Activated T-helper 17 cell treated with anti-CD3 and anti-CD28 coated beads, Interleukin-2, amount 50 U/mL, for 72 hours (primary cell): ENCODE measurements at regions not wholly inside any gene's neighbourhood (a gene's known extent, or its start where the extent isn't known, plus 50 kb on each side); places are given as distances from the start of the nearest gene placed in this dataset.

Experiments used
- ATAC-seq: fragments of 150-1000 bp; cut with Tn5 transposase; replicated peaks from 2 replicates; pipeline ENCODE4 v1.10.0; 2021; ENCODE audit warnings: mild to moderate bottlenecking, moderate library complexity
- H3K27ac Mint-ChIP-seq: one replicate; pipeline ENCODE4 v1.8.0; 2022; ENCODE audit warnings: mixed read lengths
- H3K27me3 Mint-ChIP-seq: one replicate; pipeline ENCODE4 v1.8.0; 2022; ENCODE audit warnings: mixed read lengths
- H3K36me3 Mint-ChIP-seq: one replicate; pipeline ENCODE4 v1.8.0; 2022; ENCODE audit warnings: low read depth, mild to moderate bottlenecking, mixed read lengths
- H3K4me1 Mint-ChIP-seq: one replicate; pipeline ENCODE4 v1.8.0; 2022; ENCODE audit warnings: mixed read lengths
- H3K4me3 Mint-ChIP-seq: one replicate; pipeline ENCODE4 v1.8.0; 2022; ENCODE audit warnings: mild to moderate bottlenecking, mixed read lengths
- H3K9me3 Mint-ChIP-seq: one replicate; pipeline ENCODE4 v1.8.0; 2022; ENCODE audit warnings: mixed read lengths

DNA sequence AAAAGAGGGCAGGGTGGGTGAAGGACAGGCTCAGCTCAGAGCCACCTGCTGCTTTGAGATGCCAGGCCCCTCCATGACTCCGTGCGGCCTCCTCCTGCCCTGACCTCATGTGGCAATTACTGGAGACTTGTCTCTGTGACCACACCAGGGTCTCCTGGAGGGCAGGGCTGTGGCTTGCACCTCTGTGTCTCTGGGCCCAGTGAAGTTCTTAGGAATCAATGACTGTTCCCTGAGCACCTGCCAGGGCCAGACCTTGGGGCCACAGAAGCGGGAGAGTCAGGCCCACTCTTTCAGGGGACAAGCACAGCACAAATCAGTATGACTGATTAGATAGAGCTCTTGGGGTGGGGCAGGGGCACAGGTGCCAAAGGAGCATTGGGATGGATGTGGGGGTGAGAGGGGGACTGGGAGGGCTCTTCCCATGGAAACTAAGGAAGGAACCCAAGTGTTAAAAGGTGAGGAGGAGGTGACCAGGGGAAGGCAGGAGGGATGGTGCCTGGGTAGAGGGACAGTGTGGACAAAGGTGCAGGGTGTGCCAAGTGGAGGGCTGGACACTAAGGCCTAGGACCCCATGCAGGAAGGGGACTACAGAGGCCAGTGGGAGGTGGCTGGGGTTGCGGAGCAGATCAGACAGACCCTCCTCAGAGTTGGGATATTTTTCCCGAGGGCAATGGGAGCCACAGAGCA lies 77.3 kb upstream of the SHISAL1 start:
- peaks cover 16% of the 10 kb centered on the region for H3K27me3 Mint-ChIP-seq
- H3K4me3 Mint-ChIP-seq, result no peak overlapping the region
- H3K27ac Mint-ChIP-seq, result no peak overlapping the region
- H3K9me3 Mint-ChIP-seq, result no peaks in the 10 kb centered on the region
- ATAC-seq, result no peak
- no peaks in the 10 kb centered on the region for H3K4me1 Mint-ChIP-seq
- H3K36me3 Mint-ChIP-seq, result no peaks in the 10 kb centered on the region

GRCh38 chr22:44389181-44389580 lies 76.4 kb upstream of the SHISAL1 start:
- no peak for ATAC-seq

GRCh38 chr22:44387486-44387885 lies 74.7 kb upstream of the SHISAL1 start:
- Mint-ChIP-seq H3K27ac (no peak overlapping the region), H3K36me3 (no peaks in the 10 kb centered on the region), H3K4me1 (no peaks in the 10 kb centered on the region), H3K9me3 (no peaks in the 10 kb centered on the region), H3K4me3 (no peak overlapping the region), H3K27me3 (peaks cover 19% of the 10 kb centered on the region)
- no peak for ATAC-seq

More at GRCh38 chr22:44389181-44389580, 76.4 kb upstream of the SHISAL1 start:
- H3K27me3 Mint-ChIP-seq, result peaks cover 16% of the 10 kb centered on the region
- H3K4me1 Mint-ChIP-seq, result no peaks in the 10 kb centered on the region
- H3K4me3 Mint-ChIP-seq, result no peak overlapping the region
- H3K36me3 Mint-ChIP-seq, result no peaks in the 10 kb centered on the region
- no peak overlapping the region for H3K27ac Mint-ChIP-seq
- H3K9me3 Mint-ChIP-seq, result no peaks in the 10 kb centered on the region

GRCh38 chr22:44386386-44387035 lies 73.8 kb upstream of the SHISAL1 start:
- H3K27me3 Mint-ChIP-seq, result peaks cover 18% of the 10 kb centered on the region
- no peak overlapping the region for H3K4me3 Mint-ChIP-seq
- no peaks in the 10 kb centered on the region for H3K4me1 Mint-ChIP-seq
- H3K9me3 Mint-ChIP-seq, result no peaks in the 10 kb centered on the region
- H3K27ac Mint-ChIP-seq, result no peak overlapping the region
- H3K36me3 Mint-ChIP-seq, result no peaks in the 10 kb centered on the region
- no peak for ATAC-seq

DNA sequence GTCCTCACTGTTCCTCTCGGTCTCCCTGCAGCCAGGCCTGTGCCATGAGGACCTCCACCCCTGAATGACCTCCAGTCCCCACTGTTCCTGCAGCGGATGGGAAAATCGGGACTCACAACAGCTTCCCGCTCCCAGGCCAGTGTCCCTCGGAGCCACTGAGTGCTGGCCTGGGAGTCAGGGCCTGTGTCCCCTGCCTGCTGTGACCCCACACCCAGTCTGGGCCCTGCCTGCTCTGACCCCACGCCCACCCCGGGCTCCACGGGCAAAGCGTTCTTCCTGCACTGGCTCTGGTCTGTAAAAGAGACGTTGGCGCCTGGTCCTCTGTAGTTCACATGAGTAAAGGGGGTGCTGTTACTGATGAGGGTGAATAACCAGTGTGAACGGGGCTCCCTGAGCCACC lies 73.0 kb upstream of the SHISAL1 start:
- H3K9me3 Mint-ChIP-seq, result no peaks in the 10 kb centered on the region
- H3K4me3 Mint-ChIP-seq, result no peak overlapping the region
- peaks cover 19% of the 10 kb centered on the region for H3K27me3 Mint-ChIP-seq
- H3K4me1 Mint-ChIP-seq, result no peaks in the 10 kb centered on the region
- no peaks in the 10 kb centered on the region for H3K36me3 Mint-ChIP-seq
- no peak overlapping the region for H3K27ac Mint-ChIP-seq
- no peak for ATAC-seq

DNA sequence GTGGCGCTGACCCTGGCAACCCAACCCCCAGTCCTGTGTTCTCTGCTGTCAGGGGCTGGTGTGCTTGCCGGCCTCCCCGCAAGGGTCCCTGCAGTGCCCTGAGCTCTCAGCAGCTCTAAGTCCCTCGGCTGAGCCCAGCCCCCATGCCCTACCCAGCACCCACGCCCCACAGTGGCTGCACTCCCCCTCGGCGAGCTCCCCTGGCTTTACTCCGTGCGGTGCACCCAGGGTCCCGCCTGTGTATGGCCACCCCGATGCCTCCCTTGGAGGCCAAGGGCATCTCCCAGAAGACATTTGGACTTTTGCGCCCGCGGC lies 72.5 kb upstream of the SHISAL1 start:
- Mint-ChIP-seq H3K36me3 (no peaks in the 10 kb centered on the region), H3K27ac (no peak overlapping the region), H3K27me3 (peaks cover 19% of the 10 kb centered on the region), H3K4me1 (no peaks in the 10 kb centered on the region), H3K9me3 (no peaks in the 10 kb centered on the region), H3K4me3 (no peak overlapping the region)
- no peak for ATAC-seq

DNA sequence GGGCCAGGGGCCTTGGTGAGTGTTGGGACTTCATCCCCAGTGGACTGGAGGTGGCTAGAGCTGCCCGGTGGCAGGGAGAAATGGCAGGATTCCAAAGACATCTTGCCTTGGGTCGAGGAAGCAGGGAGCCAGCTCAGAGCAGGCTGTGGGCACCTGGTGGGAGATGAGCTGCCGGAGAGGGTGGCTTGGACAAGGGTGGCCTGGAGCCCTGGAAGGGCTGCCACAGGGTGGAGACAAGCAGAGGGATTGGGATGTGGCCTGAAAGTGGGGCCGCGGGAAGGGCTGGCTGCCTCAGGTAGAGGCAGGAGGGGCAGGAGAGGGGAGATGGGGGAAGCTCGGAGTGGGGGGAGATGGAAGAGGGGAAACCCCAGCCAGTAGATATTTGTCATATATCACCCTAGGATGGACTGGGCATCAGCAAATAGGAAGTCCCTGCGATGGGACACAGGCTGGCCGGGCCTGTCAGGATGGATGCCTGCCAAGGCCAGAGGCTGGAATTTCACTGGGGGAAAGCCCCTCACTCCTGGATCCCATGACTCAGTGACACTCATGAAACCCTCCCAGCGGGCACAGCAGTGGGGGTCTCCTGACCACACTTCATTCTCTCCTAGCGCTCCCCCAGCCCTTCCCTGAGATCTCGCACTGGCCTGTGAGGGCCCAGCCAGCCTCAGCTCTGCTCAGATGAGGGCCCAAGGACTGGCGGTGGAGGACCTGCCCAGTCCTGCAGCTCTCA lies 72.0 kb upstream of the SHISAL1 start:
- no peaks in the 10 kb centered on the region for H3K4me1 Mint-ChIP-seq
- H3K36me3 Mint-ChIP-seq, result no peaks in the 10 kb centered on the region
- no peak overlapping the region for H3K4me3 Mint-ChIP-seq
- no peak overlapping the region for H3K27ac Mint-ChIP-seq
- no peaks in the 10 kb centered on the region for H3K9me3 Mint-ChIP-seq
- ATAC-seq, result no peak
- peaks cover 19% of the 10 kb centered on the region for H3K27me3 Mint-ChIP-seq

- H3K27me3 Mint-ChIP-seq, result peaks cover 21% of the 10 kb centered on the region
- no peak overlapping the region for H3K4me3 Mint-ChIP-seq
- no peaks in the 10 kb centered on the region for H3K9me3 Mint-ChIP-seq
- H3K4me1 Mint-ChIP-seq, result no peaks in the 10 kb centered on the region
- no peak for ATAC-seq
- no peak overlapping the region for H3K27ac Mint-ChIP-seq
- no peaks in the 10 kb centered on the region for H3K36me3 Mint-ChIP-seq
Observed at GRCh38 chr22:44383652-44384562, 71.2 kb upstream of the SHISAL1 start.

- Mint-ChIP-seq H3K9me3 (peaks cover 5% of the 10 kb centered on the region), H3K4me3 (no peak overlapping the region), H3K27ac (no peak overlapping the region), H3K36me3 (no peaks in the 10 kb centered on the region), H3K27me3 (peaks cover 22% of the 10 kb centered on the region), H3K4me1 (no peaks in the 10 kb centered on the region)
- no peak for ATAC-seq
Observed at GRCh38 chr22:44383064-44383575, 70.4 kb upstream of the SHISAL1 start.

DNA sequence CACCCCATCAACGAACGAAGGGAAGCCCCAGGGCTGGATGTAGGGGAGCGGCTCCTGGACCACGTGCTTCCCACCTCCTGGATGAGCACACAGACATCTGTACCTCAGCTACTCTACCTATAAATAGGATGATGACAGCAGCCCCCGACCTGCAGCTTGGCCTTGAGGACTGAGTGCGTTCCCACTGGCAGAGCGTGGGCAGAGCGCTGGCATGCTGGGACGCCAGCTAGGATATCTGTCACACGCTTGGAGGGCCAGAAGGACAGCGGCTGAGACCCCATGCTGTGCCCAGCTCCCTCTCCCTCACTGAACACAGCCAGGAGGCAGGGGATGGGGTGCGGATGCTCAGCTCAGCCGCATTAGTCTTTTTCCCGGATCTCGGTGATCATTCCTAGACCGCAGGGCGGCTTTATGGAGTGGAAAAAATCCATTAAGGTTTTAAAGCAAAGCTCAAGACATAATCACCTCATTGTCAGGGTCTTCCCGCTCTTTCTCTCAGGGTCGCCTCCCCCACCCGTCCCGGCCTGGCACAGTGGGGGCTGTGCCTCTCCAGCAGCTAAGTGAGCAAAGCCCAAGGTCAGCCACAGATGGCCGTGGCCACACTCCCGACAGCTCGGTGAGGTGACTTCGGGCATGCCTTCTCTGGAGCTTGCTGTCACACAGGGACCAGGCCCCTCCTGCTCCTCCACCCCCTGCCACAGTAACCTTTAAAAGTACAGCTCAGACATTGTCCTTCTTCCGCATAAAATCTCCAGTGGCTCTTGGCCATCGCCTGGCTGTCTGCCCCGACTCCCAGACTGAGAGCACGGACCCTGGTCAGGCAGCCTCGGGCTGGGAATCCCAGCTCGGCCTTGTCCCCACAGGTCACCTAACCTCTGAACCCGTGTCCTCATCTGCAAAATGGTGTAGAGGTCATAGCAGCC lies 69.6 kb upstream of the SHISAL1 start:
- Mint-ChIP-seq H3K36me3 (no peaks in the 10 kb centered on the region), H3K4me1 (no peaks in the 10 kb centered on the region), H3K27ac (no peak overlapping the region), H3K9me3 (peaks cover 10% of the 10 kb centered on the region), H3K27me3 (peaks cover 23% of the 10 kb centered on the region), H3K4me3 (no peak overlapping the region)
- ATAC-seq, result no peak

- no peak for ATAC-seq
- Mint-ChIP-seq H3K4me3 (no peak overlapping the region), H3K36me3 (no peaks in the 10 kb centered on the region), H3K27ac (no peak overlapping the region), H3K9me3 (peaks cover 10% of the 10 kb centered on the region), H3K4me1 (no peaks in the 10 kb centered on the region), H3K27me3 (peaks cover 20% of the 10 kb centered on the region)
Observed at GRCh38 chr22:44381761-44382115, 69.0 kb upstream of the SHISAL1 start.

DNA sequence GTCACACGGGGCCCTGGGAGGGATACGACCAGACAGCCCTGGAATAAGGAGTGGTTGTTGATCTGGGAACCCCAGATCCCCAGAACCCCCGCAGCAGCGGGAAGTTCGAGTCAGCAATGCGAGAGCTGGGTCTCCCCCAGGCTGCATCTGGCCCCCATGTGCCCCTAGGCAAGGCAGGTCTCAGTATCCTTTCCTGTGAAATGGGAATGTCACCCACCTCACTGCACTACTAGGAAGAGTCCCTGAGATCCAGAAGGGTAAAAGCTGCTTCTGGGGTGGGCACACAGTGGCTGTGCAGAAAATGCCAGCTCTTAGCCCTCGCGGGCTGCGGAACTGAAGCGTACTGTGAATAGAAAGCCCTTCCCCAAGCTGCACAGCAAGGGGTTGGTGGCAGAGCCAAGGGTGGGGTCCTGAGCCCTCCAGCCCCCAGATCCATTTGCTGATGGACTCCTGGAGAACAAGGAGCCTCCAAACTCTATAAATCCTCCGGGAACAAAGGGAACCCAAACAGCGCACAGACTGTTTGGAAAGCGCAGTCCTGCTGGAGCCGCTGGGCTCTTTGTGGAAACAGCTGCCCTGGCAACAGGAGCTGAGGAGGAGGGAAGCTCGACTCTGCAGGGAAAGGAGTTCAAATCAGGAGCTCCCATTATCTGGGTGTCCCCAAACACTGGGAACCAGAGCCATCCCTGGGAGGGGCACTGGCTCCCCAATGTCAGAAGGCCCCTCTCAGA lies 68.2 kb upstream of the SHISAL1 start:
- no peak overlapping the region for H3K4me3 Mint-ChIP-seq
- H3K27me3 Mint-ChIP-seq, result peaks cover 15% of the 10 kb centered on the region
- H3K27ac Mint-ChIP-seq, result no peak overlapping the region
- ATAC-seq, result no peak
- H3K4me1 Mint-ChIP-seq, result no peaks in the 10 kb centered on the region
- peaks cover 14% of the 10 kb centered on the region for H3K9me3 Mint-ChIP-seq
- no peaks in the 10 kb centered on the region for H3K36me3 Mint-ChIP-seq
